ENCODE measurements at regions not wholly inside any gene's neighbourhood (a gene's known extent, or its start where the extent isn't known, plus 50 kb on each side); places are given as distances from the start of the nearest gene placed in this dataset.

- peaks cover 4% of the 10 kb centered on the region for H3K27me3 Mint-ChIP-seq (ENCODE audit: unreplicated experiment)
- no peaks in the 10 kb centered on the region for H3K9me3 Mint-ChIP-seq (ENCODE audit: unreplicated experiment)
- no peaks in the 10 kb centered on the region for H3K36me3 Mint-ChIP-seq (ENCODE audit: unreplicated experiment)
- DNase-seq (ENCODE audit: extremely low spot score, unreplicated experiment): no peak
- H3K27ac Mint-ChIP-seq (ENCODE audit: unreplicated experiment): no peak overlapping the region
- no peak for TF ChIP-seq CTCF (IDR thresholded peaks at IDR 0.05)
- no peaks in the 10 kb centered on the region for H3K4me1 Mint-ChIP-seq (ENCODE audit: unreplicated experiment)
- H3K4me3 Mint-ChIP-seq (ENCODE audit: unreplicated experiment): no peak overlapping the region
Measured at GRCh38 chr4:138716559-138717335, 298.8 kb upstream of the NOCT start.

GRCh38 chr4:138710297-138710696, 305.3 kb upstream of the NOCT start:
- Mint-ChIP-seq H3K36me3 (ENCODE audit: unreplicated experiment) (no peaks in the 10 kb centered on the region), H3K27me3 (ENCODE audit: unreplicated experiment) (peaks cover 15% of the 10 kb centered on the region), H3K4me3 (ENCODE audit: unreplicated experiment) (no peak overlapping the region), H3K4me1 (ENCODE audit: unreplicated experiment) (no peaks in the 10 kb centered on the region), H3K9me3 (ENCODE audit: unreplicated experiment) (no peaks in the 10 kb centered on the region), H3K27ac (ENCODE audit: unreplicated experiment) (no peak overlapping the region)
- no peak for DNase-seq (ENCODE audit: extremely low spot score, unreplicated experiment)
- TF ChIP-seq CTCF (IDR thresholded peaks at IDR 0.05): no peak

GRCh38 chr4:138709859-138710258, 305.7 kb upstream of the NOCT start:
- no peaks in the 10 kb centered on the region for H3K36me3 Mint-ChIP-seq (ENCODE audit: unreplicated experiment)
- H3K27me3 Mint-ChIP-seq (ENCODE audit: unreplicated experiment): peaks cover 15% of the 10 kb centered on the region
- H3K27ac Mint-ChIP-seq (ENCODE audit: unreplicated experiment): no peak overlapping the region
- H3K9me3 Mint-ChIP-seq (ENCODE audit: unreplicated experiment): no peaks in the 10 kb centered on the region
- H3K4me3 Mint-ChIP-seq (ENCODE audit: unreplicated experiment): no peak overlapping the region
- DNase-seq (ENCODE audit: extremely low spot score, unreplicated experiment): no peak
- TF ChIP-seq CTCF (IDR thresholded peaks at IDR 0.05): no peak
- no peaks in the 10 kb centered on the region for H3K4me1 Mint-ChIP-seq (ENCODE audit: unreplicated experiment)

GRCh38 chr4:138707746-138708677, 307.6 kb upstream of the NOCT start:
- no peak for TF ChIP-seq CTCF (IDR thresholded peaks at IDR 0.05)
- H3K4me3 Mint-ChIP-seq (ENCODE audit: unreplicated experiment): no peak overlapping the region
- no peaks in the 10 kb centered on the region for H3K9me3 Mint-ChIP-seq (ENCODE audit: unreplicated experiment)
- peaks cover 15% of the 10 kb centered on the region for H3K27me3 Mint-ChIP-seq (ENCODE audit: unreplicated experiment)
- no peaks in the 10 kb centered on the region for H3K36me3 Mint-ChIP-seq (ENCODE audit: unreplicated experiment)
- DNase-seq (ENCODE audit: extremely low spot score, unreplicated experiment): no peak
- H3K4me1 Mint-ChIP-seq (ENCODE audit: unreplicated experiment): no peaks in the 10 kb centered on the region
- H3K27ac Mint-ChIP-seq (ENCODE audit: unreplicated experiment): no peak overlapping the region

- Mint-ChIP-seq H3K27me3 (ENCODE audit: unreplicated experiment) (peaks cover 15% of the 10 kb centered on the region), H3K9me3 (ENCODE audit: unreplicated experiment) (no peaks in the 10 kb centered on the region), H3K36me3 (ENCODE audit: unreplicated experiment) (no peaks in the 10 kb centered on the region), H3K27ac (ENCODE audit: unreplicated experiment) (no peak overlapping the region), H3K4me3 (ENCODE audit: unreplicated experiment) (no peak overlapping the region), H3K4me1 (ENCODE audit: unreplicated experiment) (no peaks in the 10 kb centered on the region)
- DNase-seq (ENCODE audit: extremely low spot score, unreplicated experiment): no peak
- no peak for TF ChIP-seq CTCF (IDR thresholded peaks at IDR 0.05)
Measured at GRCh38 chr4:138706201-138706600, 309.4 kb upstream of the NOCT start.
